Nephron (organoid): ENCODE measurements at regions not wholly inside any gene's neighbourhood (a gene's known extent, or its start where the extent isn't known, plus 50 kb on each side); places are given as distances from the start of the nearest gene placed in this dataset.

Experiments
- H3K27ac Mint-ChIP-seq, 3 experiments: 2 replicates each; pipeline ENCODE4 v1.8.0; 2020; ENCODE audit warnings: mixed read lengths in 3 of 3, mild to moderate bottlenecking in 2 of 3, moderate library complexity in 1 of 3
- H3K27me3 Mint-ChIP-seq: 2 replicates; pipeline ENCODE4 v1.8.0; 2021; ENCODE audit warnings: low read depth, mild to moderate bottlenecking, moderate library complexity, mixed read lengths
- H3K36me3 Mint-ChIP-seq: 2 replicates; pipeline ENCODE4 v1.8.0; 2020; ENCODE audit warnings: low read depth, mixed read lengths
- H3K4me1 Mint-ChIP-seq: 2 replicates; pipeline ENCODE4 v1.8.0; 2020; ENCODE audit warnings: mixed read lengths
- H3K4me3 Mint-ChIP-seq, 3 experiments: 2 replicates each; pipeline ENCODE4 v1.8.0; 2020; ENCODE audit warnings: mild to moderate bottlenecking in 3 of 3, mixed read lengths in 3 of 3, moderate library complexity in 2 of 3
- H3K9me3 Mint-ChIP-seq: 2 replicates; pipeline ENCODE4 v1.8.0; 2020; ENCODE audit warnings: mixed read lengths
- TF ChIP-seq, protein P1 (sequence below), 3 experiments: fragments of 200-600 bp; sonication (generic); IDR thresholded peaks; one replicate each; pipeline ENCODE4 v1.5.0; 2021; ENCODE audit warnings: antibody characterized with exemption in 3 of 3; ENCODE audit not compliant: unreplicated experiment in 3 of 3

DNA sequence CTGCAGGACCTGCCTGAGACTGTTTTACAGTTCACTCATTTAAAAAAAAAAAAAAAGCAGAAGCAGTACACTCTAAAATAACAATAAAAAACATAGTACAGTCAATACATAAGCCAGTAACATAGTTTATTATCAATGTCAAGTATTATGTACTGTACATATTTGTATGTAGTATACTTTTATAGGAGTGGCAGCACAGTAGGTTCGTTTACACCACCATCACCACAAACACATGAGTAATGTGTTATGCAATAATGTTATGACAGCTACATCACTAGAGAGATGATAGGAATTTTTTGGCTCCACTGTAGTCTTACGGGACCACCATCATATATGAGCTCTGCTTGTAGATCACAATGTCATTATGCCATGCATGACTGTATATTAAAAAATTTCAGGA is 462.8 kb downstream of the ISL1 start:
- peaks cover 3% of the 10 kb centered on the region for H3K36me3 Mint-ChIP-seq
- TF ChIP-seq, protein P1, sequence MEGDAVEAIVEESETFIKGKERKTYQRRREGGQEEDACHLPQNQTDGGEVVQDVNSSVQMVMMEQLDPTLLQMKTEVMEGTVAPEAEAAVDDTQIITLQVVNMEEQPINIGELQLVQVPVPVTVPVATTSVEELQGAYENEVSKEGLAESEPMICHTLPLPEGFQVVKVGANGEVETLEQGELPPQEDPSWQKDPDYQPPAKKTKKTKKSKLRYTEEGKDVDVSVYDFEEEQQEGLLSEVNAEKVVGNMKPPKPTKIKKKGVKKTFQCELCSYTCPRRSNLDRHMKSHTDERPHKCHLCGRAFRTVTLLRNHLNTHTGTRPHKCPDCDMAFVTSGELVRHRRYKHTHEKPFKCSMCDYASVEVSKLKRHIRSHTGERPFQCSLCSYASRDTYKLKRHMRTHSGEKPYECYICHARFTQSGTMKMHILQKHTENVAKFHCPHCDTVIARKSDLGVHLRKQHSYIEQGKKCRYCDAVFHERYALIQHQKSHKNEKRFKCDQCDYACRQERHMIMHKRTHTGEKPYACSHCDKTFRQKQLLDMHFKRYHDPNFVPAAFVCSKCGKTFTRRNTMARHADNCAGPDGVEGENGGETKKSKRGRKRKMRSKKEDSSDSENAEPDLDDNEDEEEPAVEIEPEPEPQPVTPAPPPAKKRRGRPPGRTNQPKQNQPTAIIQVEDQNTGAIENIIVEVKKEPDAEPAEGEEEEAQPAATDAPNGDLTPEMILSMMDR (IDR thresholded peaks at IDR 0.05; ENCODE audit: unreplicated experiment in 3 of 3), result no peak
- H3K27ac Mint-ChIP-seq, result no peak overlapping the region
- H3K27me3 Mint-ChIP-seq, result no peaks in the 10 kb centered on the region
- H3K4me1 Mint-ChIP-seq, result no peaks in the 10 kb centered on the region
- peaks cover 9% of the 10 kb centered on the region for H3K9me3 Mint-ChIP-seq
- no peak overlapping the region for H3K4me3 Mint-ChIP-seq

DNA sequence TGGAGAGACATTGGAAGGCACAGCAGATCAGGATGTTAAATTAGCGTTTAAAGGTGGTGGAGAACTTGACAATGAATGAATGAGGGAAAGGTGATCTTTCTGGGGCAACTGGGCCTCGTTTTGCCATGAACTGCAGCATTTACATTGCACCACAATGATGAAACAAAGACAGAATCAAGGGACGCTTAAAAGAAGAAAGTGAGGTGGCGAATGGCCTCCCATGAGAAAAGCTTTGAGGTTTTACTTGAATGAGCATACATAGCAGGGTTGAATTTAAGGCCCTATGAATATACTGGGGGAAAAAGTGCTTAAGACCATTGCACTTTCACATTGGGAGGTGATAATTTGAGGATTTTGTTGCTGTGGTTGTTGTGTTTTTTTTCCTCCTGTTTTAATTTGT is 476.4 kb downstream of the ISL1 start:
- no peaks in the 10 kb centered on the region for H3K9me3 Mint-ChIP-seq
- H3K27me3 Mint-ChIP-seq, result no peaks in the 10 kb centered on the region
- H3K4me1 Mint-ChIP-seq, result no peaks in the 10 kb centered on the region
- H3K27ac Mint-ChIP-seq, result no peak overlapping the region
- H3K36me3 Mint-ChIP-seq, result no peaks in the 10 kb centered on the region
- no peak overlapping the region for H3K4me3 Mint-ChIP-seq
- TF ChIP-seq, protein P1 (IDR thresholded peaks at IDR 0.05; ENCODE audit: unreplicated experiment in 3 of 3), result no peak

DNA sequence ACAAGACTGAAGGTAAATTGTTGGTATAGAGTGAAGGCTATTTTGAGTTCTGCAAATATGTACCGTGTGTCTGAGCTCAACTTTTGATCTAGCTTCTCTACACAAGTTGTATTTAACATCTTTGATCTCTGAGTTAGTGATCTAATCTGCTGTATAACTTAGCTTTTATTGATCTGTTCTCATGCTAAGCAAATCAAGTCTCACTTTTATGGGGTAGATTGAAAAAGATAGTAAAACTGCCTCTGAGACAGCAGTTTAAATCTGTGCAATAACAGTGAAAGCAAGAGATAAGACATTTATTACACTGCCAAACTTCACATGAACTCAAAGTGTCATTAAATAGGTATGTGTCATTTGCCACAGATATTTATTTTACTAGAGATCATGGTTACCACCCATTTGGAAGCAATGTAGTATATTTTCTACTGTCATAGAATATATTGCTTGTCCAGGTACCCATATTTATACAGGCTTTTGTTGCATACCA is 477.3 kb downstream of the ISL1 start:
- Mint-ChIP-seq H3K27me3 (no peaks in the 10 kb centered on the region), H3K4me3 (no peak overlapping the region), H3K27ac (no peak overlapping the region), H3K9me3 (no peaks in the 10 kb centered on the region), H3K36me3 (no peaks in the 10 kb centered on the region), H3K4me1 (no peaks in the 10 kb centered on the region)
- TF ChIP-seq, protein P1 (IDR thresholded peaks at IDR 0.05; ENCODE audit: unreplicated experiment in 3 of 3), result no peak

DNA sequence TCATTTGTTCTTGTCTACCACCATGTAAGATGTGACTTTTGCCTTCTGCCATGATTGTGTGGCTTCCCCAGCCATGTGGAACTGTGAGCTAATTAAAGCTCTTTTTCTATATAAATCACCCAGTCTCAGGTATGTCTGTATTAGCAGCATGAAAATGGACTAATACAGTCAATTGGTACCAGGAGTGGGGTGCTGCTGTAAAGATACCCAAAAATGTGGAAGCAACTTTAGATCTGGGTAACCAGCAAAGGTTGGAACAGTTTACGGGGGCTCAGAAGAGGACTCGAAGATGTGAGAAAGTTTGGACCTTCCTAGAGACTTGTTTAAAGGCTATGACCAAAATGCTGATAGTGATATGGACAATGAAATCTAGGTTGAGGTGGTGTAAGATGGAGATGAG is 488.9 kb downstream of the ISL1 start:
- Mint-ChIP-seq H3K27ac (no peak overlapping the region), H3K4me1 (no peaks in the 10 kb centered on the region), H3K9me3 (peaks cover 19% of the 10 kb centered on the region), H3K27me3 (peaks cover 4% of the 10 kb centered on the region), H3K36me3 (no peaks in the 10 kb centered on the region), H3K4me3 (no peak overlapping the region)
- TF ChIP-seq, protein P1 (IDR thresholded peaks at IDR 0.05; ENCODE audit: unreplicated experiment in 3 of 3), result no peak

DNA sequence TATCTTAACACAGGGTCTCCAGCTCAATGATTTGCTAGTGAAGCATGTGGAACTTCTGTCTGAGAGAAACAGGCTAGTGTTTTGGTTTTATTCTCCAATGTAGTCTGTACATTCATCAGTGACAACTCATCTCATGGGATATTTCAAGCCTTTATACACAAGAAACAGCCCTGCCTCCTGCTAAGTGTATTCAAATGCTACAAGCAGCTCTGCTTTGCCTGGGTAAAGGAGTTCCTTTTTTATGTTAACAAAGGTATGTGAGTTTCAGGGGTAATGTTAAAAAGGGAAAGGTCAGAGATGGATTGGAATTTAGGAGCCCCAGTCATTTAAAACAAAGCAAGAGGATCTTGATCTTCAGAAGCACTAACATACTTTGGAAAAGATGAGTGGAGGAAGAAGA is 498.7 kb downstream of the ISL1 start:
- Mint-ChIP-seq H3K27me3 (no peaks in the 10 kb centered on the region), H3K9me3 (no peaks in the 10 kb centered on the region), H3K27ac (no peak overlapping the region), H3K4me1 (no peaks in the 10 kb centered on the region), H3K4me3 (no peak overlapping the region), H3K36me3 (no peaks in the 10 kb centered on the region)
- TF ChIP-seq, protein P1 (IDR thresholded peaks at IDR 0.05; ENCODE audit: unreplicated experiment in 3 of 3), result no peak

DNA sequence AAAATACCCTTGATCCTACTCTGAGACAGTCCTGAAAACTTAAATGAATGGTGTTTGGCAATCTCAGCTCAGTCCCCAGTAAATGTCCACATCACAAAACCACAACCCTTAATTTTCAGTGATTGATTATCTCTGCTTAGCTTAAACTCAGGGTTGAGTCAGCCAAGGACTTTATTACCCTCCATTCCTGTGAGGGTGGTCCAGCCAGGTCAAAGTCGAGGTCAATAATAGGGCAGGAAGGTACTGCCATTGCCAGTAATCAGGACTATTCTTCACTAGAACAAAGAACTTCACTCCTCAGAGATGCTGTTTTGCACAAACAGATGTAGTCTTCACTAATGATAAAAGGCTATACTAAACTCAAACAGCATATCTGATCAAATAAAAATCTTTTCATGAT is 499.4 kb downstream of the ISL1 start:
- Mint-ChIP-seq H3K4me3 (no peak overlapping the region), H3K27me3 (no peaks in the 10 kb centered on the region), H3K4me1 (no peaks in the 10 kb centered on the region), H3K36me3 (no peaks in the 10 kb centered on the region), H3K27ac (no peak overlapping the region), H3K9me3 (no peaks in the 10 kb centered on the region)
- TF ChIP-seq, protein P1 (IDR thresholded peaks at IDR 0.05; ENCODE audit: unreplicated experiment in 3 of 3), result no peak
